ENCODE measurements at regions not wholly inside any gene's neighbourhood (a gene's known extent, or its start where the extent isn't known, plus 50 kb on each side); places are given as distances from the start of the nearest gene placed in this dataset.

DNA sequence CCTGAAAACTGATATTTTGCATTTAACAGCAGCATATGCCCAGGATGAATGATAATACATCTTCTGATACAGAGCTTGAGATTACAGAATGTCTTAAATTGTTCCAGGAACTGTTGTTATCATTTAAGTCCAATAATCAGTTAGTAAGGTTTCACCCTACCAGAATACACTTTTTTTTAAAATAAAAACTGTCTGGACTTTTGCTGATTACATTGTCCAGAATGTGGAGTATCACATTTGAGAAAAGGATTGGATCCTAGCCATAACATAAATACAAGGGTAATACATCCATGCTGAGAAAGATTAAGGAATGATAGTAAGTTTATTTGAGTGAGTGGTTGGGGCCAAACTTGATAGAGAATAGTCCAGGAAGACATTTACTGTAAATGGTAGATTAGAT lies 71.0 kb downstream of the SEPTIN7 start:
- TF ChIP-seq, protein P1, sequence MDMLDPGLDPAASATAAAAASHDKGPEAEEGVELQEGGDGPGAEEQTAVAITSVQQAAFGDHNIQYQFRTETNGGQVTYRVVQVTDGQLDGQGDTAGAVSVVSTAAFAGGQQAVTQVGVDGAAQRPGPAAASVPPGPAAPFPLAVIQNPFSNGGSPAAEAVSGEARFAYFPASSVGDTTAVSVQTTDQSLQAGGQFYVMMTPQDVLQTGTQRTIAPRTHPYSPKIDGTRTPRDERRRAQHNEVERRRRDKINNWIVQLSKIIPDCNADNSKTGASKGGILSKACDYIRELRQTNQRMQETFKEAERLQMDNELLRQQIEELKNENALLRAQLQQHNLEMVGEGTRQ (IDR thresholded peaks at IDR 0.05; ENCODE audit: borderline replicate concordance, low read depth, low read length) = no peak
- TF ChIP-seq GABPA (IDR thresholded peaks at IDR 0.05; ENCODE audit: low read depth) (no peak), ELF1 (IDR thresholded peaks at IDR 0.05) (no peak), CHD2 (IDR thresholded peaks at IDR 0.05; ENCODE audit: low read length, partially characterized antibody) (no peak), EZH2phosphoT487 (IDR thresholded peaks at IDR 0.05; ENCODE audit: borderline replicate concordance, low read depth) (no peak), POLR2AphosphoS5 (IDR thresholded peaks at IDR 0.05; ENCODE audit: low read depth, low read length) (no peak), FOXM1 (IDR thresholded peaks at IDR 0.05; ENCODE audit: low read depth) (no peak)
- TF ChIP-seq, protein P2, sequence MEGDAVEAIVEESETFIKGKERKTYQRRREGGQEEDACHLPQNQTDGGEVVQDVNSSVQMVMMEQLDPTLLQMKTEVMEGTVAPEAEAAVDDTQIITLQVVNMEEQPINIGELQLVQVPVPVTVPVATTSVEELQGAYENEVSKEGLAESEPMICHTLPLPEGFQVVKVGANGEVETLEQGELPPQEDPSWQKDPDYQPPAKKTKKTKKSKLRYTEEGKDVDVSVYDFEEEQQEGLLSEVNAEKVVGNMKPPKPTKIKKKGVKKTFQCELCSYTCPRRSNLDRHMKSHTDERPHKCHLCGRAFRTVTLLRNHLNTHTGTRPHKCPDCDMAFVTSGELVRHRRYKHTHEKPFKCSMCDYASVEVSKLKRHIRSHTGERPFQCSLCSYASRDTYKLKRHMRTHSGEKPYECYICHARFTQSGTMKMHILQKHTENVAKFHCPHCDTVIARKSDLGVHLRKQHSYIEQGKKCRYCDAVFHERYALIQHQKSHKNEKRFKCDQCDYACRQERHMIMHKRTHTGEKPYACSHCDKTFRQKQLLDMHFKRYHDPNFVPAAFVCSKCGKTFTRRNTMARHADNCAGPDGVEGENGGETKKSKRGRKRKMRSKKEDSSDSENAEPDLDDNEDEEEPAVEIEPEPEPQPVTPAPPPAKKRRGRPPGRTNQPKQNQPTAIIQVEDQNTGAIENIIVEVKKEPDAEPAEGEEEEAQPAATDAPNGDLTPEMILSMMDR (IDR thresholded peaks at IDR 0.05) = no peak

Data from SK-N-SH (cell line).